Small intestine (tissue), 7 donors: ENCODE measurements at regions not wholly inside any gene's neighbourhood (a gene's known extent, or its start where the extent isn't known, plus 50 kb on each side); places are given as distances from the start of the nearest gene placed in this dataset.
A peak's percentile ranks its signal among the peaks of the same experiment; 100 is the strongest.

Experiments
- DNase-seq, 2 donors: peaks; one replicate each; pipeline versions ENCODE4 v3.0.0 to v3.0.0-alpha.2; 2013
- FAIRE-seq: peaks from 2 replicates; lab custom pipeline; 2012; peaks lifted over from hg19 to GRCh38; lab: Jason Lieb, UNC
- H3K27ac ChIP-seq, 3 donors: one replicate each; pipeline ENCODE4 v1.5.1; 2013; ENCODE audit warnings: low read length in 2 of 3, mild to moderate bottlenecking in 2 of 3, control low read depth in 1 of 3, inconsistent platforms in 1 of 3, low read depth in 1 of 3, moderate library complexity in 1 of 3
- H3K27me3 ChIP-seq, 3 donors: one replicate each; pipeline ENCODE4 v1.6.1; 2013; ENCODE audit warnings: low read length in 3 of 3, inconsistent platforms in 1 of 3; ENCODE audit not compliant: control insufficient read depth in 3 of 3, insufficient read depth in 3 of 3
- H3K36me3 ChIP-seq, 3 donors: one replicate each; pipeline ENCODE4 v1.6.1; 2013; ENCODE audit warnings: low read length in 3 of 3, inconsistent platforms in 1 of 3, low read depth in 1 of 3, mild to moderate bottlenecking in 1 of 3, moderate library complexity in 1 of 3; ENCODE audit not compliant: control insufficient read depth in 3 of 3, insufficient read depth in 2 of 3
- H3K4me1 ChIP-seq, 3 donors: one replicate each; pipeline ENCODE4 v1.6.1; 2013; ENCODE audit warnings: low read length in 2 of 3, inconsistent platforms in 1 of 3, low read depth in 1 of 3, mild to moderate bottlenecking in 1 of 3, moderate library complexity in 1 of 3; ENCODE audit not compliant: control insufficient read depth in 3 of 3, insufficient read depth in 2 of 3
- H3K4me3 ChIP-seq, 3 donors: one replicate each; pipeline ENCODE4 v1.5.1; 2013; ENCODE audit warnings: low read length in 3 of 3, control low read depth in 1 of 3, inconsistent platforms in 1 of 3, low read depth in 1 of 3, mild to moderate bottlenecking in 1 of 3, moderate library complexity in 1 of 3
- H3K9me3 ChIP-seq, 2 donors: one replicate each; pipeline ENCODE4 v1.6.1; 2013; ENCODE audit warnings: low read depth in 1 of 2, low read length in 1 of 2; ENCODE audit not compliant: control insufficient read depth in 2 of 2, insufficient read depth in 1 of 2
- WGBS, 3 donors: extraction: QIAGEN DNeasy Blood & Tissue Kit; methylation state at CpG; one replicate each; pipeline ENCODE4 v1.1.7; 2013; 5-methylcytosine and 5-hydroxymethylcytosine counted together
- donor health status: healthy with polysubstance abuse.
- donor health status: control.
- donor health status: control.
- donor health status: Bipolar disorder and iron deficiency.
- donor health status: healthy.

DNA sequence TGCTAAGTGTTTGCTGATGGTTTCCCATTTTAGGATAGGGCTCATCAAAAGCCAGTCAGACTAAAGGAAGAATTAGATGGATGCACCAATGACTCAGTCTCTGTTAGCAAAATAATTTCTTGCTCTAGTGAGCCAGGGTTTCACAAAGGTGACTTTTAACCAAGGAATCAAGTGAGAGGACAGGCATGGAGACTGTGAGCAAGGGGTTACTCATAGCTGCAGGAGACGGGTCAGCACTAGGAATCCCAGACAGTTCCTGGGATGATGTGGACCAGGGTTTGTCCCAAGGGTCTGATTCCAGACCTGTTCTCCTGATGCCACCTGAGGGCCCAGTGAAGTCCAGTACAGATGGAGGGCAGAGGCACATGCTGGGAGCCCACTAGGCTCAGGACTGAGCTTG is 138.1 kb downstream of the NOC3L start:
- peaks cover 0 to 29% (median 2%) of the 10 kb centered on the region in 3 donors for H3K36me3 ChIP-seq

DNA sequence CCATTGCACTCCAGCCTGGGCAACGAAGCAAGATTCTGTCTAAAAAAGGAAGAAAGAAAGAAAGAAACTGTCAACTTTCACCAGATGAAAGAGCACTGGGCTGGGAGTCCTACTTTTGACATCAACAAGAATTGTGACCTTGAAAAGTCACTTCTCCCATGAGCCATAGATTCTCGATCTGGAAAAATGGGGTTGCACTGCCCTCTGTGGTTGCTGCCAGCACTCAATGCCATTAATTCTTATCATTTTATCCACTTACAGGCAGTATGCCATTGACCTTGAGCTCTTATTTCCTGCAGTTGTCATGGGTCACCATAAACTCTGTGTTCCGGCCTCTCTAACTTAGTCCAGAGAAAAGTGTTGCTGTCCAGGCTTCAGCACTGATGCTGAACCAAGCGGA is 137.2 kb downstream of the NOC3L start:
- FAIRE-seq = no peak
- DNase-seq = peak in 1 of 2 donors; percentile 31
- Histone ChIP-seq H3K27ac (no peak overlapping the region), H3K9me3 (peaks cover 0 to 3% of the 10 kb centered on the region in 2 donors), H3K4me3 (no peak overlapping the region), H3K4me1 (no peaks in the 10 kb centered on the region), H3K27me3 (no peaks in the 10 kb centered on the region), H3K36me3 (peaks cover 0 to 32% (median 2%) of the 10 kb centered on the region in 3 donors)
- 71 to 78% (median 75%) methylated on average over 4 of the region's 4 CpGs for WGBS, 3 donors

More for the DNA sequence above, 138.1 kb downstream of the NOC3L start:
- DNase-seq = no peak
- Histone ChIP-seq H3K4me3 (no peak overlapping the region), H3K9me3 (no peaks in the 10 kb centered on the region), H3K4me1 (no peaks in the 10 kb centered on the region), H3K27ac (no peak overlapping the region), H3K27me3 (no peaks in the 10 kb centered on the region)
- WGBS, 3 donors = 80 to 100% (median 92%) methylated on average over 1 of the region's 1 CpG
- no peak for FAIRE-seq

DNA sequence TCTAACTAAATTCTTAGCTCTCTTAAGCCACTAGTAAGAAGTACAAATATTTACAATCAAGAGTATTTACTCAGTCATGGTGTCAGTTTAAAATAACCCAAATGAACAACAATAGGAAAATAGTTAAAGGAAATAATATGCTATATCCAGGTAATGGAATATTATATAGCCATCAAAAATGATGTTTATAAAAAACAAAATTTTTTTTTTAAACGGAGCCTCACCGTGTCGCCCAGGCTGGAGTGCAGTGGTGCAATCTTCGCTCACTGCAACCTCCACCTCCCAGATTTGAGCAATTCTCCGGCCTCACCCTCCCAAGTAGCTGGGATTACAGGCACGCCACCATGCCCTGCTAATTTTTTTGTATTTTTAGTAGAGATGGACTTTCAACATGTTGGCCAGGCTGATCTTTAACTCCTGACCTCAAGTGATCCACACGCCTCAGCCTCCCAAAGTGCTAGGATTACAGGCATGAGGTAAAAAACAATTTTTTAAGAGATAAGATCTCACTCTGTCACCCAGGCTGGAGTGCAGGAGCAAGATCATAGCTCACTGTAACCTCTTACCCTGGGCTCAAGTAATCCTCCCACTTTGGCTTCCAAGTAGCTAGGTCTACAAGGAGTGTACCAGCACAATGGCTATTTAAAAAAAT is 132.5 kb downstream of the NOC3L start:
- no peak for FAIRE-seq
- no peaks in the 10 kb centered on the region for H3K27me3 ChIP-seq
- no peak overlapping the region for H3K4me3 ChIP-seq
- no peak for DNase-seq
- 92 to 96% (median 94%) methylated on average over 7 of the region's 7 CpGs for WGBS, 3 donors
- H3K36me3 ChIP-seq = peaks cover 0 to 28% (median 2%) of the 10 kb centered on the region in 3 donors
- H3K9me3 ChIP-seq = peaks cover 0 to 3% of the 10 kb centered on the region in 2 donors
- H3K4me1 ChIP-seq = no peaks in the 10 kb centered on the region
- H3K27ac ChIP-seq = no peak overlapping the region

DNA sequence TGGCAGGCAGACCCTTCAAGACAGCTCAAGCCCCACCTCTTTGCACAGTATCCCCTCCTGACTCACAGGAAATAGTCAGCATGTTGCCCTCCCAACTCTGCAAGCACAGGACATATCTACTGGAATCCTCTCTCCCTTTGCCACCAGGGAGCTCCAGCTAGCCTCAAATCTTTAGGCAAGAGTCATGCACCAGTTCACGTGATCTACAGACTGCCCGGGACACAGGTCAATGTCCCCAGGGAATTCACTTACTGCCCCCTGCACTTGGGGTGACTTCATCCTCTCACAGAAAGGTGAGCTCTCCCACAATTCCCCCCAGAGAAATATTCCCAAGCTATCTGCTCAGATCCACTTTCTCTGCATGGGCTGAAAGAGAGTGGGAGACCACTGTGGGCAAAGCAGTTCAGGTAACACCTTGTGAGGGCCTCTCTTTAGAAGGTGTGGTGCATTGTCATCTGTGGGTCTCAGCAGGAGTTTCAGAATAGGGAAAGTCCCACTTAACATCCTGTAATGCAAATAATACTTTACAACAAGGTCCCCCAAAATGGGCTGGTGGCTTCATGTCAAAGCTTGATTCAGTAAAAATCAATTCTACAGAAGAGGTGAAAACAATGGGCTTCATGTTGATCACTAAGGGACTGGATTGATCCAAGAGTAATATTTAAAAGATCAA is 129.9 kb downstream of the NOC3L start:
- FAIRE-seq (no peak), DNase-seq (no peak)
- H3K27ac ChIP-seq = no peak overlapping the region
- no peaks in the 10 kb centered on the region for H3K27me3 ChIP-seq
- H3K4me1 ChIP-seq = no peaks in the 10 kb centered on the region
- H3K36me3 ChIP-seq = peaks cover 2 to 26% (median 2%) of the 10 kb centered on the region in 3 donors
- peaks cover 0 to 3% of the 10 kb centered on the region in 2 donors for H3K9me3 ChIP-seq
- H3K4me3 ChIP-seq = no peak overlapping the region
- 86 to 96% (median 88%) methylated on average over 2 of the region's 2 CpGs for WGBS, 3 donors

- 79 to 95% (median 83%) methylated on average over 1 of the region's 1 CpG for WGBS, 3 donors
- Histone ChIP-seq H3K4me1 (no peaks in the 10 kb centered on the region), H3K36me3 (peaks cover 2 to 25% (median 3%) of the 10 kb centered on the region in 3 donors), H3K4me3 (no peak overlapping the region), H3K9me3 (no peaks in the 10 kb centered on the region), H3K27ac (no peak overlapping the region), H3K27me3 (no peaks in the 10 kb centered on the region)
- DNase-seq = no peak
- no peak for FAIRE-seq
These were observed 127.3 kb downstream of the NOC3L start for GRCh38 chr10:94235461-94235860.

- DNase-seq = no peak
- FAIRE-seq = no peak
- no peaks in the 10 kb centered on the region for H3K27me3 ChIP-seq
- H3K27ac ChIP-seq = no peak overlapping the region
- no peak overlapping the region for H3K4me3 ChIP-seq
- no peaks in the 10 kb centered on the region for H3K9me3 ChIP-seq
- no peaks in the 10 kb centered on the region for H3K4me1 ChIP-seq
- WGBS, 3 donors = 80 to 93% (median 81%) methylated on average over 4 of the region's 4 CpGs
- peaks cover 2 to 22% (median 3%) of the 10 kb centered on the region in 3 donors for H3K36me3 ChIP-seq
These were observed 124.6 kb downstream of the NOC3L start for GRCh38 chr10:94238006-94238617.

DNA sequence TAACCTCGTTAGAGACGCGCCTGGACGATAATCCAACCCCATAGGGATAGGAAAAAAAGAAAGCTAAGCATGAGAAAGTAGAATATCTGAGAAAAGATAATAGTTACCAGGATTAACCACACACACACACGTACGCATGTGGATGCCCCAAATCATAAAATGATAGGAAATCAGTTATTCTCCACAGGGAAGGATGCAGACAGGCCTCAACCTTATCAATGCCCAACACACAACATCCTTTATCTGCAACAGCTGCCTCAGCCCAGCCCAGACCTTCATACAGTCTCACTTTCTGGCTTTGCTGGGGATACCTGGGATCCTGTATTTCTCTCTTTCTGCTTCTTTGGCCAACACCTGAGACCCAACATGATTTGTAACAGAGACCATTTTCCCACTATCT is 123.0 kb downstream of the NOC3L start:
- WGBS, 3 donors = 88 to 93% (median 93%) methylated on average over 6 of the region's 6 CpGs
- FAIRE-seq = no peak
- H3K27me3 ChIP-seq = no peaks in the 10 kb centered on the region

DNA sequence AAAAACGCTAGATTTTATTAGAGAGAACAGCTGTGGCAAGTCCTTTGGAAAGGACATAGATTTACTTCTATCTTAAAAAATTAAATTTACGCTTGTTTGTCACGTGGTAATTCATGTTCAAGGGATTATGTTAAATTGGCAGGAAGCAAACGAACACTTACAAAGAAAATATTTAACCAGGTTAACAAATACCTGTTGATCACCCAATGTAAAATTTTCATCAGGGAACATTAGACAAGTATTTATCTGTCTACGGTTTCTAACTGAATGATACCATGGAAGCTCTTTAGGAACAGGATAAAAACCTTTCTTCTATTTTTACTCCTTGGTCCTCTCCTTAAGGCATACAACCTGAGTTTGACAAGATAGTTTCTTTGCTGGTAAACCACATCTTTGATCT is 122.2 kb downstream of the NOC3L start:
- no peaks in the 10 kb centered on the region for H3K27me3 ChIP-seq
- H3K4me3 ChIP-seq = no peak overlapping the region
- H3K36me3 ChIP-seq = peaks cover 2 to 23% (median 3%) of the 10 kb centered on the region in 3 donors

More for the DNA sequence above, 123.0 kb downstream of the NOC3L start:
- no peak overlapping the region for H3K27ac ChIP-seq
- no peaks in the 10 kb centered on the region for H3K4me1 ChIP-seq
- no peaks in the 10 kb centered on the region for H3K9me3 ChIP-seq
- H3K36me3 ChIP-seq = peaks cover 2 to 22% (median 3%) of the 10 kb centered on the region in 3 donors
- no peak for DNase-seq
- H3K4me3 ChIP-seq = no peak overlapping the region

More for the DNA sequence above, 122.2 kb downstream of the NOC3L start:
- no peaks in the 10 kb centered on the region for H3K9me3 ChIP-seq
- H3K27ac ChIP-seq = no peak overlapping the region
- DNase-seq (no peak), FAIRE-seq (no peak)
- H3K4me1 ChIP-seq = no peaks in the 10 kb centered on the region
- WGBS, 3 donors = 84 to 85% (median 85%) methylated on average over 5 of the region's 5 CpGs
